ENCODE measurements at regions not wholly inside any gene's neighbourhood (a gene's known extent, or its start where the extent isn't known, plus 50 kb on each side); places are given as distances from the start of the nearest gene placed in this dataset.

GRCh38 chr10:83037653-83038052, 1101.7 kb upstream of the GHITM start:
- H3K9me3 ChIP-seq = no peaks in the 10 kb centered on the region
- no peak for DNase-seq
- H3K4me1 ChIP-seq (ENCODE audit: insufficient read depth) = no peaks in the 10 kb centered on the region
- TF ChIP-seq CTCF (IDR thresholded peaks at IDR 0.05) (no peak), EP300 (IDR thresholded peaks at IDR 0.05) (no peak), POLR2A (IDR thresholded peaks at IDR 0.05) (no peak)
- H3K4me3 ChIP-seq = no peak overlapping the region
- no peak overlapping the region for H3K27ac ChIP-seq
- H3K27me3 ChIP-seq = no peaks in the 10 kb centered on the region
- H3K36me3 ChIP-seq = no peaks in the 10 kb centered on the region
- intact Hi-C loops (cut with DNase I) = no loop called here
- WGBS, 3 donors = 76 to 88% (median 84%) methylated on average over 2 of the region's 2 CpGs

DNA sequence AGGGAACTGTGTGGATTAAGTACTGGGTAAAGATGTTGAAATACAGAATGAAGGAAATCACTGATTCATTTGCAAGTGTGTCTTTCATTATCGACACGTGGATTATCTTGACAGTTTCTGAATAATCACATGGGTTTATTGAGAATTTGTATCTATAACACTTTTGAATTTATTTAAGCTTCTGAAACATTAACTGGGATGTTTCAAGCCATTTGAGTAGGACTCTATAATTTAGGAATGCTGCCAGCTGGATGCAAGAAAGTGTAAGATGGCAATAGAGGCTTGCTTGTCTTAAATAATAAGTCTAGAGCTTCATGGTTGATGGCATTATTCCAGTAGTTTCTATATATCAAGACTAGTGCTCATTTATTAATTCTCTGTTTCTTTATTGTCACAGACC, 1100.7 kb upstream of the GHITM start:
- 80 to 88% (median 84%) methylated on average over 2 of the region's 2 CpGs for WGBS, 3 donors

DNA sequence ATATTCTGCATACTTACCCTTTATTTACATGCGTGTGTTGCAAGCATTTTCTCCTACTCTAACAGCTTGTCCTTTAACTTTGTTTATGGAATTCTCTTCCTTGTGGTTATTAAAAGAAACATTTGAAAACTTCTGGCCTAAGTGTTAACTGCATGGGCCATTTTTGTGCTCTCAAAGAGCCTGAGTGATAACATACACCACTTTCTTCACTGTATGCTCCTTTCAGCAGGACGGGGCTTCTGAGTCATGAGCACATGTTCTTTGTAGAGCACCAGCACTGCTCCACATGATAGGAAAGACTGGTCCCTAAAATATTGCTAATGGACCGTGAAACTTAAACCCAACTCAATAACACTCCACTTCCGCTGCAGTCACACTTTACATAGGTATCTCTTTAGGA, 1093.6 kb upstream of the GHITM start:
- H3K4me1 ChIP-seq (ENCODE audit: insufficient read depth) = no peaks in the 10 kb centered on the region
- WGBS, 3 donors = 56 to 74% (median 63%) methylated on average over 4 of the region's 4 CpGs
- no peaks in the 10 kb centered on the region for H3K36me3 ChIP-seq
- H3K27ac ChIP-seq = no peak overlapping the region
- no peak for TF ChIP-seq EP300 (IDR thresholded peaks at IDR 0.05)
- TF ChIP-seq CTCF (IDR thresholded peaks at IDR 0.05) = no peak
- no peak for TF ChIP-seq POLR2A (IDR thresholded peaks at IDR 0.05)
- no peak overlapping the region for H3K4me3 ChIP-seq
- H3K9me3 ChIP-seq = no peaks in the 10 kb centered on the region
- no peaks in the 10 kb centered on the region for H3K27me3 ChIP-seq
- no peak for DNase-seq
- intact Hi-C loops (cut with DNase I) = no loop called here

More for the DNA sequence above, 1100.7 kb upstream of the GHITM start:
- H3K27me3 ChIP-seq = no peaks in the 10 kb centered on the region
- intact Hi-C loops (cut with DNase I) = no loop called here
- DNase-seq = no peak
- H3K4me1 ChIP-seq (ENCODE audit: insufficient read depth) = no peaks in the 10 kb centered on the region
- TF ChIP-seq EP300 (IDR thresholded peaks at IDR 0.05) = no peak
- H3K36me3 ChIP-seq = no peaks in the 10 kb centered on the region
- H3K27ac ChIP-seq = no peak overlapping the region
- H3K9me3 ChIP-seq = no peaks in the 10 kb centered on the region
- H3K4me3 ChIP-seq = no peak overlapping the region

DNA sequence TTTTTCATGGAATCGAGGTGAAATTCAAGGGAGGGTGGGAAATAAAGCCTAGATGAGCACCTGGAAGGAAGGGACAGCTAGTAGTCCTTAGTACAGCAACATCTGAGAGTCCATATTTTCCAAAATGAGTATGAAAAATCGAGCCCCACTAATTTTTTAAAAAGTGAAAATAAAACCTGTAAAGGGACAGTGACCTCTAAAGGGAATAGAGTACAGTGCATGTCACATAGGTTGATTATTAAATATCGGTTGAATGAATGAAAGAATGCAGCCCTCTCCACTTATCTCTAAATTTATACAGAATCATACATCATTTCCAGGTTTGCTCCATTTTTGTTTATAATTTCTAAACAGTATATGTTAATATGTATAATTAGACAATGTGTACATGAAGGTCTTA, 1088.5 kb upstream of the GHITM start:
- TF ChIP-seq EP300 (IDR thresholded peaks at IDR 0.05) = no peak
- TF ChIP-seq CTCF (IDR thresholded peaks at IDR 0.05) = no peak
- TF ChIP-seq POLR2A (IDR thresholded peaks at IDR 0.05) = no peak
- intact Hi-C loops (cut with DNase I) = no loop called here

DNA sequence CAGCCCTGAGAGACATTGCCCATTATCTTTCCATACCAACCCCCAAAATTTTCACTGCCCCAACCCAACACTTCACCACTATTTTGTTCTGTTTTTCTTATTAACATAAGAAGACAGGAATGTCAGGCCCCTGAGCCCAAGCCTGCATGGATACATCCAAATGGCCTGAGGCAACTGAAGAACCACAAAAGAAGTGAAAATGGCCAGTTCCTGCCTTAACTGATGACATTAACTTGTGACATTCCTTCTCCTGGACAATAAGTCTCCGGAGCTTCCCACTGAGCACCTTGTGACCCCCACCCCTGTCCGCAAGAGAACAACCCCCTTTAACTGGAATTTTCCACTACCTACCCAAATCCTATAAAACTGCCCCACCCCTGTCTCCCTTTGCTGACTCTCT, 1076.4 kb upstream of the GHITM start:
- Histone ChIP-seq H3K27me3 (no peaks in the 10 kb centered on the region), H3K9me3 (no peaks in the 10 kb centered on the region), H3K4me3 (no peak overlapping the region), H3K4me1 (ENCODE audit: insufficient read depth) (no peaks in the 10 kb centered on the region), H3K36me3 (no peaks in the 10 kb centered on the region), H3K27ac (no peak overlapping the region)
- WGBS, 3 donors = 91 to 97% (median 91%) methylated on average over 2 of the region's 2 CpGs
- intact Hi-C loops (cut with DNase I) = no loop called here
- TF ChIP-seq EP300 (IDR thresholded peaks at IDR 0.05) (no peak), CTCF (IDR thresholded peaks at IDR 0.05) (no peak)
- no peak for DNase-seq

More for the DNA sequence above, 1088.5 kb upstream of the GHITM start:
- H3K27me3 ChIP-seq = no peaks in the 10 kb centered on the region
- H3K4me1 ChIP-seq (ENCODE audit: insufficient read depth) = no peaks in the 10 kb centered on the region
- no peak overlapping the region for H3K4me3 ChIP-seq
- 70 to 74% (median 72%) methylated on average over 3 of the region's 3 CpGs for WGBS, 3 donors
- H3K36me3 ChIP-seq = no peaks in the 10 kb centered on the region
- no peak for DNase-seq
- H3K27ac ChIP-seq = no peak overlapping the region
- H3K9me3 ChIP-seq = no peaks in the 10 kb centered on the region
